Mucosa of rectum (tissue), 2 donors: ENCODE measurements at regions not wholly inside any gene's neighbourhood (a gene's known extent, or its start where the extent isn't known, plus 50 kb on each side); places are given as distances from the start of the nearest gene placed in this dataset.

Source experiments
- H3K27ac ChIP-seq, 2 donors: one replicate each; pipeline ENCODE4 v1.7.0; 2013; ENCODE audit warnings: inconsistent platforms in 2 of 2, low read depth in 2 of 2, low read length in 2 of 2
- H3K27me3 ChIP-seq, 2 donors: one replicate each; pipeline ENCODE4 v1.7.0; 2013; ENCODE audit warnings: low read length in 2 of 2; ENCODE audit not compliant: control insufficient read depth in 2 of 2, insufficient read depth in 2 of 2
- H3K36me3 ChIP-seq, 2 donors: one replicate each; pipeline ENCODE4 v1.7.0; 2013; ENCODE audit warnings: low read length in 2 of 2; ENCODE audit not compliant: control insufficient read depth in 2 of 2, insufficient read depth in 2 of 2
- H3K4me1 ChIP-seq, 2 donors: one replicate each; pipeline ENCODE4 v1.7.0; 2013; ENCODE audit warnings: low read length in 2 of 2, mild to moderate bottlenecking in 1 of 2; ENCODE audit not compliant: control insufficient read depth in 2 of 2, insufficient read depth in 2 of 2
- H3K4me3 ChIP-seq, 2 donors: one replicate each; pipeline ENCODE4 v1.7.0; 2013; ENCODE audit warnings: low read length in 2 of 2
- H3K9ac ChIP-seq, 2 donors: one replicate each; pipeline ENCODE4 v1.7.0; 2013; ENCODE audit warnings: low read length in 2 of 2, low read depth in 1 of 2, mild to moderate bottlenecking in 1 of 2
- H3K9me3 ChIP-seq, 2 donors: one replicate each; pipeline ENCODE4 v1.7.0; 2013; ENCODE audit warnings: low read length in 2 of 2; ENCODE audit not compliant: control insufficient read depth in 2 of 2
- donor health status: healthy.
- donor health status: Normal muscosa, but diverticular disease.

- Histone ChIP-seq H3K27ac (no peak overlapping the region), H3K36me3 (no peaks in the 10 kb centered on the region), H3K9me3 (no peaks in the 10 kb centered on the region), H3K4me1 (peaks cover 6 to 21% of the 10 kb centered on the region in 2 donors), H3K9ac (no peak overlapping the region), H3K4me3 (no peak overlapping the region), H3K27me3 (no peaks in the 10 kb centered on the region)
Measured at GRCh38 chr20:6715401-6715941, 52.0 kb upstream of the BMP2 start.

GRCh38 chr20:6714279-6714711 lies 53.2 kb upstream of the BMP2 start:
- H3K4me1 ChIP-seq = peaks cover 9 to 32% of the 10 kb centered on the region in 2 donors
- H3K27ac ChIP-seq = peak overlapping the region in 1 of 2 donors; percentile 9
- H3K27me3 ChIP-seq = no peaks in the 10 kb centered on the region
- H3K36me3 ChIP-seq = no peaks in the 10 kb centered on the region
- H3K9me3 ChIP-seq = no peaks in the 10 kb centered on the region
- H3K4me3 ChIP-seq = no peak overlapping the region
- H3K9ac ChIP-seq = no peak overlapping the region

GRCh38 chr20:6711951-6712649 lies 55.4 kb upstream of the BMP2 start:
- Histone ChIP-seq H3K36me3 (no peaks in the 10 kb centered on the region), H3K9me3 (no peaks in the 10 kb centered on the region), H3K4me3 (no peak overlapping the region), H3K4me1 (peaks cover 24 to 52% of the 10 kb centered on the region in 2 donors), H3K9ac (no peak overlapping the region), H3K27ac (peak overlapping the region in 1 of 2 donors; percentile 5), H3K27me3 (no peaks in the 10 kb centered on the region)

GRCh38 chr20:6709910-6710595 lies 57.4 kb upstream of the BMP2 start:
- Histone ChIP-seq H3K4me1 (peaks cover 34 to 66% of the 10 kb centered on the region in 2 donors), H3K27me3 (no peaks in the 10 kb centered on the region), H3K9ac (no peak overlapping the region), H3K36me3 (no peaks in the 10 kb centered on the region), H3K9me3 (no peaks in the 10 kb centered on the region), H3K27ac (peak overlapping the region; percentile 64 to 72), H3K4me3 (no peak overlapping the region)

- Histone ChIP-seq H3K4me1 (peaks cover 42 to 77% of the 10 kb centered on the region in 2 donors), H3K4me3 (no peak overlapping the region), H3K27ac (peak overlapping the region; percentile 81), H3K36me3 (no peaks in the 10 kb centered on the region), H3K9me3 (no peaks in the 10 kb centered on the region), H3K27me3 (no peaks in the 10 kb centered on the region), H3K9ac (no peak overlapping the region)
Measured at GRCh38 chr20:6708010-6708409, 59.5 kb upstream of the BMP2 start.

GRCh38 chr20:6707321-6707831 lies 60.1 kb upstream of the BMP2 start:
- H3K9ac ChIP-seq = no peak overlapping the region
- peaks cover 42 to 82% of the 10 kb centered on the region in 2 donors for H3K4me1 ChIP-seq
- H3K27ac ChIP-seq = peak overlapping the region; percentile 81
- no peak overlapping the region for H3K4me3 ChIP-seq
- no peaks in the 10 kb centered on the region for H3K27me3 ChIP-seq
- no peaks in the 10 kb centered on the region for H3K9me3 ChIP-seq
- H3K36me3 ChIP-seq = no peaks in the 10 kb centered on the region

- H3K36me3 ChIP-seq = no peaks in the 10 kb centered on the region
- no peak overlapping the region for H3K9ac ChIP-seq
- H3K9me3 ChIP-seq = no peaks in the 10 kb centered on the region
- no peaks in the 10 kb centered on the region for H3K27me3 ChIP-seq
- H3K4me3 ChIP-seq = no peak overlapping the region
- H3K27ac ChIP-seq = peak overlapping the region in 1 of 2 donors; percentile 35
- H3K4me1 ChIP-seq = peaks cover 46 to 79% of the 10 kb centered on the region in 2 donors
Measured at GRCh38 chr20:6705926-6706548, 61.4 kb upstream of the BMP2 start.

GRCh38 chr20:6705106-6705766 lies 62.2 kb upstream of the BMP2 start:
- no peak overlapping the region for H3K9ac ChIP-seq
- peaks cover 46 to 75% of the 10 kb centered on the region in 2 donors for H3K4me1 ChIP-seq
- peak overlapping the region; percentile 27 to 87 for H3K27ac ChIP-seq

GRCh38 chr20:6704132-6704861 lies 63.2 kb upstream of the BMP2 start:
- no peak overlapping the region for H3K4me3 ChIP-seq
- no peaks in the 10 kb centered on the region for H3K27me3 ChIP-seq
- H3K9me3 ChIP-seq = no peaks in the 10 kb centered on the region
- H3K36me3 ChIP-seq = no peaks in the 10 kb centered on the region
- H3K9ac ChIP-seq = peak overlapping the region in 1 of 2 donors; percentile 36
- peak overlapping the region; percentile 79 to 87 for H3K27ac ChIP-seq
- peaks cover 43 to 66% of the 10 kb centered on the region in 2 donors for H3K4me1 ChIP-seq

More at GRCh38 chr20:6705106-6705766, 62.2 kb upstream of the BMP2 start:
- H3K36me3 ChIP-seq = no peaks in the 10 kb centered on the region
- no peaks in the 10 kb centered on the region for H3K9me3 ChIP-seq
- no peak overlapping the region for H3K4me3 ChIP-seq
- H3K27me3 ChIP-seq = no peaks in the 10 kb centered on the region
